GM21528 (cell line): ENCODE measurements at regions not wholly inside any gene's neighbourhood (a gene's known extent, or its start where the extent isn't known, plus 50 kb on each side); places are given as distances from the start of the nearest gene placed in this dataset.

Experiments used
- ATAC-seq: cut with Tn5 transposase; IDR thresholded peaks from one replicate; pipeline ENCODE4 v1.9.1; 2021; ENCODE audit warnings: mild to moderate bottlenecking, moderate library complexity; ENCODE audit not compliant: unreplicated experiment, low FRiP score

DNA sequence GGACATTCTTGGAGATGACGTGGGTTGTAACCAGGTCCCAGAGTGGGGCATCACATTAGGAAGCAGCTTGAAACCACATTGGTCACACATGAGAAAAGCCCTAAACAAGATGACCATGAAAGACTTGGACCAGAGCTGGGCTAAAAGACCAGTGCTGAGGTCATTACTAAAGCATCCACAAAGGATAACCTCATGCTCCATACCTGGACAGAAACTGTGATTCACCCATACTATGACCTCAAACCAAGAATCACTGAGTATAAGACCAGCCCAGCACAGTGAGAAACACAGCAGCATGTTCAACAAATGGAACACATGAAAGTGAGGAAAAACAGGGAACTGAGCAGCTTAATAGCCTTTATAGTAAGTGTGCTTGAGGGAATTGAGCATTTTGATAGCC is 635.5 kb upstream of the NETO1 start:
- no peak for ATAC-seq

DNA sequence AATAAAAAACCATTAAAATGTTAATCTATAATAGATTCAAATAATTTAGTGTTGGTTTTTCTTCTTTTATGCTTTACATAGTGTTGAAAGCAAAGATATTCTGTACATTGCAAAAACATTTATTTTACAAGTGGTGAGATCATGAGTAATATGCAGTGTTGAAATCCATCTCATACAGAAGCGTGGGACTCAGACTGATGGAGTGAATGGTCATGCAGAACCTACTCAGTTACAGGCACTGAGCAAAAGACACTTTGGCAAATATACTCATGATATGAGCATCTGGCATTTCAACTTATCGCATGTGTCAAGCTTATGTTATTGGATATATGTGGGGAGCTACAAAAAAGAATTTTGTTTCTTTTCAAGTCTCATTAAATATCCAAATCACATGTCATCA is 620.2 kb upstream of the NETO1 start:
- ATAC-seq: no peak

DNA sequence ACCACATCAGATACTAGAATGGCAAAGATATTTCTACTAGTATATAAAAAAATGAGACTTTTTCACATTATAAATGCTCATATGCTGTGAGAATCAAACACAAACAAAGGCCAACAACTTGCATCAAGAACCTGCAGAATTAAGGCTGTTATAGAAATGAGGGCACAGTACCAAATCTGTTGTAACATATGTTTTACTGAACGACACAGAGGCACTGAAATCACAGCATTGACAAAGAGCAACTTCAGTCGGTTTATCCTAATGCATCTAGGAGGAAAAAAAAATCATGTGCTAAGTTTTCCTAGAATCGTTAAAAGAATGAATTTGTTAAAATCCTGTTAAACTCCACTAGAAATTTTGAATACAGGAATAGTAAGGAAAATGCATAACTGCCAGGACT is 617.4 kb upstream of the NETO1 start:
- no peak for ATAC-seq

DNA sequence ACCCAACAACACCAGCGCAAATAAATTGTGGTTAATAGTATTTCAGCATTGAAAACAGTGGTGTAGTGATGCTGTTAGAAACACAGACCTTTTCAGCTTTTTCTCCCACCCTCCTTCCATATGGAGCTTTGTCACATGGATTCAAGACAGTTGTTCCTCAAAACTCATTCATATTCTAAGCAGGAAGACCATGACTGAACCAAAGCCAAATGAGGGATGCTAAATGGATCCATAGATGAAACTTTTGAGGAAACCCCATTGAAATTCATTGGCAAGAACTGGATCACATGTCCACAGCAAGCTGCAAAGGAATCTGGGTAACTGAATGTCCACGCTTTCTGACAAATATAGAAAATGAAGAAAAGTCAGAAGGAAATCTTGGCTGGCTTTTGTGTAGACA is 615.1 kb upstream of the NETO1 start:
- ATAC-seq: no peak

DNA sequence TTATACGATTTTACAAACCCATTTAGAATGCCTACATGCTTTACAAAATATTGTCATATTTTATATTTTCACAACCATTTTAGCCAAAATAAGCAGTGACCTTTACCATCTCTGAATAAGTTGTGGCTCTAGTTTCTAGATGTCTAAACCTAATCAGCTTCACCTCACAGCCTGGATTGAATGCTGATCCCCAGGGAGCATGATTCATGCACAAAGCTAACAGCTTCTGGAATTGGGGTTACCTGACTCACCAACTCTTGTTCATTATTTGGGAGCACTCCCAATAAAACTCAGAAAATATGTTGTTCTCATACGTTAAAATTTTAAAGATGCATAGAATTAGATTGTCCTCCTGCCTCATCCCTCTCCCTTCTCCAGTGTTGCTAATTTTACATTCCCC is 611.7 kb upstream of the NETO1 start:
- no peak for ATAC-seq

DNA sequence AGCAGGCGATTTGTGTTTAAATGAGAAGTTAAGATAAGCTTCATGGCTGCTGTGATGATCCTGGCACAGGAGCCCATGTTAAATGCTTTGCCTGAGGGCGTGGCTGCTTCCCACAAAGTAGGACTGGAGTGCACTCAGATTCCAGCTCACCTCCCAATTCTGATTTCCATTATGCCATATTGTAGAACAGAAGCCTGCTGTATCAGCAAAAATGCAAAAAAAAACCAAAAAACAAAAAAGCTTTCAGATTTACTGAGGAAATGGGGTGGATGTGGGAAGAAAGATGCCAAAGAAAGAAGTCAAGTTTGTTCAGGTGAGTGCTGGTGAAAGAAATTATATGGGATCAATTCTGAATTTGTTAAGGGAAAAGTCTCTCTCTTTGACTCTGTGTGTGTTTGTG is 610.4 kb upstream of the NETO1 start:
- ATAC-seq: no peak

DNA sequence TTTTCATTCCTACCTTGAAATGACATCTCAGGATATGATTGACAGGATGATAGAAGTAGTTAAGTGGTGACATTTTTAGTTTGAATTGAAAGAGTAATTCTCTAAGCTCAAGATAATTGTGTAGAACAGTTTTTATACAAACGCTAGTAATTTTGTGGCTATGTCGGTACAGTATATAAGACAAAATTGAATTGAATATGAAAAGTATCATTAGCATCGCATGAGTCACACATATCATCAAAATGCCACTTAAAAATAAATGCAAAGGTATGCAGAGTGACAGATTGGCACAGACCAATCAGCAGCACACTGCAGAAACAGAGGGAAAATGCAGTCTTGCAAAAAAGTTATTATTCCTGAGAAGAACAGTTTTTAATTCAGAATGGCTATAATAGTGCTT is 608.2 kb upstream of the NETO1 start:
- no peak for ATAC-seq

DNA sequence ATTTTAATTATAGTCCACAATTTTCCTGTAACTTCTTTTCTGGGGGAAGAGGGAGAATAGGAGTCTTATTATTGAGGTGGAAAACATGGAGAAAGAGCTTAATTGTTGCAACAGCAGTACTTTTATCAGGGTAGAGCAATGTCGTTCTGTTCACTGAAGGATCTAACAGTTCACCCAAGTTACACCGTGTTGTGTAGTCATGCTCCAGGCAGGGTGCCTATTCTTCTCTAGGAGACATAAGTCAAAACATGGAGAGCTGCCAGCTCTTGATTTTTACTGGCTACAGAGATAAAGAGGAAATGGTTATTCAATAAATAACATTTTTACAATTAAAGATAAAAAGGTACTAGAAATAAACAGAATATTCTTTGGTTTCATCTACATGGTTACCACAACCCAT is 594.3 kb upstream of the NETO1 start:
- no peak for ATAC-seq

DNA sequence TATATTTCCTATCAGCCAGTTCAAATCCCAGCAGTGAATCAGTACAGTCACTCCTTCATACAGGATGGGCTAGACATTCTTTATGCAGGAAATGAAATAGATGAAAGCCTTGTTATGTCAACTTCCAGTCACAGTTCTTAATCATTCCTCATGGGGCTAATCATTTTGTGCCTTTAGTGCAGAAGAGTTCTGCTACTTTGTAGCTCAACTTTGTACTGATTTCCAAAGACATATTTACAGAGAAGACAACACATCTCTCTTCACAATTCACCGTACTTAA is 593.9 kb upstream of the NETO1 start:
- ATAC-seq: no peak

DNA sequence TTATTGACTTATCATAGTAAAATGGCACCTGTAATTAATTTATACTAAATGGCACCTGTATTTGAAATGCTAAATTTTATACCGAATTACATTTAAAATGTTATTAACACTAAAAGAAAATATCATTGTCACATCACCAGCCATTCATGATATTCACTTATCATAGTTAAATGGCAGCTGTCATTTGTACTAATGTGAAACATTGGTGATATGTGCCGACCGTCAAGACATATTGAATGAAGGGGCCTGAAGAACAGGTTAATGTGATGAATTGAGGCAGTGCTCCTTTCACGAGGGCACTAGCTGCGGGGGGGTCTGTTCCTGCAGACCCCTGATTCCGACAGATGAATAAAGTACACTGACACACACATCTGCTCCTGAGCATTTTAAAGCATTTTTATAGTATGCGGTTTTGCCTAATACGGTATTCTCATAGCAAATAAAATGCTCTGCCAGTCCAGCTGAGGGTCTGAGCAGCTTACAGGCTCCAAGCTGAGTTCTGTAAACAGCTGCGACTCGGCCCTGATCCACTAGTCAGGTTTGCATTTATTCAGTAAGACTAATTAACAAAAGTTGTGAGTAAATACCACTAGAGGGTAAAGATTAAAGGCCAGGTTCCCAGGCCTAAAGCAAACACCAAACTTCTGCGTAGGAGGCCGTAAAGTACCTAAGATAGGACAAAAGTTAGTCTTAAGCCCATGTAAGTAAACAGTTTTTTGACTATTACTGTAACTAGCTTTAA is 593.4 kb upstream of the NETO1 start:
- no peak for ATAC-seq

DNA sequence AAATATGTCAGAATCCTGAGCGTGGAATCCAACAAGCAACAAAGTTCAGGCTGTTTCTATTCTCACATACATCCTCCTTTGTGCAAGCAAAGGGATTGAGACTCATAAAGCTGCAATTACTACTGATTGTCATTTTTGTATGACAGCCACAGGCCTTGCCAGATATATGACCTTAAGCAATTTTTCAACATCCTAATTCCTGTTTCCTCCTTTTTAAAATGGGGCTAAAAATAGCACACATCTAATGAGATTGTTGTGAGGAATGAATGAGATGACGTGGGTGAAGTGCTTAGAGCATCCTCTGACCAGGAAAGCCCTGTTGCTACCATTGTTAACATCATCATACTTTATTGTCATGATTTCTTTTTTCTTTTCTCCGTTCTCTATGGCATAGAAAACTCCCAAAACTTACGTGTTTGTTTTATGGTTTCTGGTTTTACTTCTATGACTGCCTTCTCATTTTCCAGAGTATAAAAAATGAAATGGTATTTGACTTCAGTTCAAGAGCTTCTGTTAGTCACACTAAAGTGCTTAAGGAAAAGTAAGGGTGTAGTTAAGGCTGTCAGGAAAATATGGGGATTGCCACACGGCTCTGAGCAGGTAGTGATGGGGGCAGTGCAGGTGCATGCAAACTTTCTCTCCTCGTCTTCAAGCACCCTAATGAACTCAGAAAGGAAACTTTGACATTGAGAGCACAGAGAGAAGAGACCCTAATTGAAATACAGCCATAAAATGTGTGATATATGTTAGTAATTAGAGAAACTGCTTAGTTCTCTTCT is 590.6 kb upstream of the NETO1 start:
- no peak for ATAC-seq

DNA sequence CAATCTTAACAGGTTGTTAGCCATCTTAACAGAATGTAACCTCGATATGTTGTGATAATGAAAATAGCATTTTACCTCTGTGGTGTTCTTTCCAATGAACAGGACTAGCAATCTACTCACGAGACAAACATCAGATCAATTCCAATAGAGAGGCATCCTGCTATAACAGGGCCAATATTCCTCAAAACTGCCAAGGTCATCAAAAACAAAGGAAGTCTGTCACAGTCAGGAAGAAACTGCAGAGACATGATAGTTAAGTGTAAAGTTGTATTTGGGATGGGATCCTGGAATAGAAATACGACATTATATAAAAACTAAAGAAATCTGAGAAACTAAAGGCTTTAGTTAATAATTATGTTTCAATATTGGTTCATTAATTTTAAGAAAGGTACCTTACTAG is 588.9 kb upstream of the NETO1 start:
- ATAC-seq: no peak

DNA sequence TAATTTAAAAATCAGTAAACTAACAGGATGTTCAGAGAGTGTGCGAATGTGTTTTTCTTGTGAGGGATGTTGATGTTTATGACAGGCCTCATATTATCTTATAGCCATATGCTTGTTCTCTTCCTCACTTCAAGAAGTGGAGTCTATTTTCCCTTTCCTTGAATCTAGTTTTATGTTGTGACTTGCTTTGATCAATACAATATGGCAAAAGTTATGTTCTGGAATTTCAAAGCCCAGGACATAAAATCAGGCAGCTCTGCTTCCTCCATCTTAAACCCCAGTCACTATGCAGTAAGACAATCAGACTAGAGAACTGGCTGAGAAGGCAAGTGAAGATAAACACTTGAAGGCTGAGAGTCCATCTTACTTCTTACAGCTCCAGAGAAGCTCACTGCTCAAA is 585.1 kb upstream of the NETO1 start:
- no peak for ATAC-seq

DNA sequence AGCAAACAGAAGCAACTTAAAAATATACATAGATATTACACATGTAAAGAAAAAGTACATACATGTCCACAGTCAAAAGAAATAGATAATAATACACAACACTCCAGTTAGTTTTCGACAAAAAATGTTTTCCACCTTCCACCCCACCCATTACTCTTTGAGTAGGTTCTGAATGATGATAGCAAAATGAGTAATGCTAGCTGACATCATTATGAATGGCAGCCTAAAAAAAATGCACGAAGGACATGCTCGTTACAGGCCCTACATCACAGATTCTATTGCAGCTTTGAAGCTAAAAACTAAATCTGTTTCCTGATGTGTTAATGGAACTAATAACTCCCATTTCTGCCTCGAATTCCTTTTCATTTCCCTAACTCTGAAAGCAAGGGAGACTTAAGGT is 578.7 kb upstream of the NETO1 start:
- no peak for ATAC-seq

DNA sequence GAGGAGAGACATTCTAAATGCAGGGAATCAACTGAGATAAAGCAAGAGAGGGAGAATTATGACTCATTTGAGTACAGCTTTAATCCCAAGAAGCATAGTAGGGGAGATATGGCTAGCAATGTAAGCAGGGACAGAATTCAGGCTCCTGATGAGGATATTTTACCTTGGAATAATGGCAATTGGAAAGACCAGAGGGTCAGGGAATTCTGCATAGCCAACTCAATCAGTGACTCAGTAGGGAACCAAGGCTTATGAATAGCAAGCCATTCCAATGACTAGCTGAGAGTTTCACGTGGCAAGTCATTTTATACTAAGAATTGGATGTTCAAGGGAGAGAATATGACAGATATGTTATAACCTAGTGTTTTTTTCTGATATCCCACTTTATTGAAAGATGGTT is 563.8 kb upstream of the NETO1 start:
- no peak for ATAC-seq

DNA sequence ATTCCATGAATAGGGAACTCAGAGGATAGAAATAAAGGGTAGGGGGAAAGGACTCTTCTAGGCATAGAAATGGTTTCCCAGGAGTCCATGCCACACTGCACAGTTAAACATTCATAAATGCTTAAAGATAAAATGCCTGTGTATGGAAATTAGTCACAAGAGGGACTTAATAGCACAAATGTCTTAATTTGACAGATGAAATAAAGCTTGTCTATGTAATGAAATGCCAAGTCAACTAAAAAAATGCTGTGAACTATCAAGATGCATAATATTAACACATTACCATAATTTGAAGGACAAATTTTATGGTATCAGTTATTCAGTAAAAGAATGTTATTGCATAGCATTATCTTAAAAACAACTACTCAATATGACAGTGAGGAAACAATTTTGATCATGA is 553.2 kb upstream of the NETO1 start:
- no peak for ATAC-seq

DNA sequence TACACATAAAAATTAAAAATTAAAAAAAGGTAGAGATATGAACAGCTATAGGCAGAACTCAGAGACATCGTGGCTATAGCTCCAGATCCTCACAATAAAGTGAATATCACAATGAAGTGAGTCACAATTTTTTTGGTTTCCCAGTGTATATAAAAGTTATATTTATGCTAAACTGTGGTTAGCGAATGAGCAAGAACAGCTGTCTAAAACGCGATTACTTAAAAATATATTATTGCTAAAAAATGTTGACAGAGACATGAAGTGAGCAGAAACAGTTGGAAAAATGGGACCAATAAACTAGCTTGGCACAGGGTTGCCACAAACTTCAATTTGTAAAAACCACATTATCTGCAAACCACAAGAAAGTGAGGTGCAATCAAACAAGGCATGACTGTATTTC is 551.7 kb upstream of the NETO1 start:
- ATAC-seq: no peak

DNA sequence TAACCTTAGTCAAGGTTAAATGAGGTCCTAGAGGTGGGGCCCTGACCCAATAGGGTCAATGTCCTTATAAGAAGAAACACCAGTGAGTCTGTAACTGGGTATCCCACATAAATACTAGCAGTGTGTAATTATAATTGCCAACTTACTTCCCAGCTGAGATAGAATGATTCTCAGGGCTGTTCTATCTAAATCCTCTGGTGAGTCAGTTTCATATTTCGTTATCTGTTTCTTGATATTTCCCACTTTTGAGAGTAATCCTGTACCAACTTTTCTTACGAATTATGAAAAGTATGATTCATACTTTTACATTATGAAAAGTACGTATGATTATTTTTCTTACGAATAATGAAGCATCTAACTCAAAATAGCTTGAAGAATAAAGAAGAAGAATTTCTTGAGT is 546.8 kb upstream of the NETO1 start:
- ATAC-seq: no peak

DNA sequence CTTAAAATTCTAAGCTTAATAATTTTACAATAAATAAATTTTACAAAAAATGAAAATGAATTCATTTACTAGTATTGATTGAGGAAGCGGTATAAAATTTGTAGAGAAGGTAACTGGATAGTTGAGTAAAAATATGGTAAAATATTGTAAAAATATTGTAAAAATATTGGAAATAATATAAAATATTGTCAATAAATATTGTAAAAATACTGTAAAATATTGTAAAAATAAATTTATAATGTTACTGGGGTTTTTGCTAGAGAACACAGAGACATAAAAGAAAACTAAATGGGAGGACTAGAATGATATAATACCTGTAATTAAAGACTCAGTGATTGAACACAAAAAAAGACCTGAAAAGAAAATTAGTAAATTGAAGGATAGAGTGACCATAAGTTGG is 546.3 kb upstream of the NETO1 start:
- no peak for ATAC-seq

DNA sequence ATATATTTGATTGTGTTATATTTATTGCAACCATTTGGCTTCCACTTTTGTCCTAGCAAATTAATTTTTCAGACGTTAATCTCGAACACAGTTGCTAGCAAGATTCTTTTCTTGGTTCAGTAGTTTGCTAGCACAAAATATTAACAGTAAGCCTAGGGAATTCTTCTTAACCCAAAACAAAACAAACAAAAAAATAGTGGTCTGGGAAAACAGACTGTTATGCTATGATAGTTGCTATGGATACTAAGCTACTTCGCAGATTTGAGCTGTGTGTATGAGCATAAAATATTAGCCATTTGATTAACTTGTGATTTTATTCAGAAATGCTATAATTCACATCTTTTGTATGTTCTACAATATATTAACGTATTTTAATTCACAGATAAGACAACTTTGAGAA is 541.5 kb upstream of the NETO1 start:
- no peak for ATAC-seq

DNA sequence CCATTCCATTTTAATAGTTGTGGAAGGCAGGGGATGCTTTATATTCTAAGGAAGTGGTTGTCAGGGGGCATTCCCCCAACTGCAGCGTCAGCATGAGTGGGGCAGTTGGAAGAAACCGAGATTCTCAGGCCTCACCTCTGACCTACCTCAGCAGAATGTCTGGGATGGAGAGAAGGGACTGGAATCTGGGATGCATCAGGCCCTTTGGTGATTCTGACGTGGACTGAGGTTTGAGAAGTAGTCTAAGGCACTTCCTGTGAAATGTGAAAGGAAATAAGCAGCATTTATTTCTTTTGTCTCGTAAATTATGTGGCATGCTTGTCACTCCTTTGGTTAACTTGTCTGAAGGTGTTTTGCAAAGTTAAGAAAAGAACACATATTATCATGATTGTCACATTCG is 540.7 kb upstream of the NETO1 start:
- no peak for ATAC-seq

DNA sequence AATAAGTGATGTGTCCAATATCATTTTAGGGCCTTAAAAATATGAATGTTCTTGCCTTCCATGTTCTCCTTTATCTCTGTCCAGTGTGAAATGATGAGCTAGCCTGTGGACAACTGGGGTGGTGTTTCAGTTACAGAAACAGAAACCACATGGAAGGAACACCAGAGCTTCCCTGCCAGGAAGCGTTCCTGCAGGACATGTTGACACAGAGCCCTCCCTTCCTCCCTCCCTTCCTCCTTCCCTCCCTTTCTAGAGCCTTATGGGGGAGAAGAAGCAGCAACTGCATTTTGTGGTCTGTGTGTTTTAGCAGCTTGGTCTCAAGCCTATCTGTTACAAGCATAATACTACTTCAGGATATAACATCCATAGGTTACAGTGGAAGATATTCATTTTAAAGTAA is 539.7 kb upstream of the NETO1 start:
- no peak for ATAC-seq

DNA sequence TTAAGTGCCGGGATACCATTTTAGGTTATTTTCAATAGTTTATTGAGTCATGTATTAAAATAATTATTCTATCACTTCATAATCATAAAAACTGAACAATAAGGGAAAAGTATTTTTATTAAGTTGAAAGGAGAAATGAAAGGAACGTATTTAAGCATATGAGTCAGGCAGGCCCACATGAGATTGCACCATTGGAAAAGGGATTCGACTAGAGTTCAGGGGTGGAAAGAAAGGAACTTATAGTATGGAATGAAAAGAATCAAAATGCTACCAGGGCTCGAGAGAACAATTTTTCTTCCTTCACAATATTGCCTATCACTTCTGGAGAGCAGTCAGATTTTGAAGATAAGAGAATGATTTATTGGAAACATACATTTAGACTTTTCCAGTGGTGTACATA is 516.5 kb upstream of the NETO1 start:
- ATAC-seq: no peak
